Gastroesophageal sphincter (tissue), 4 donors: ENCODE measurements at regions not wholly inside any gene's neighbourhood (a gene's known extent, or its start where the extent isn't known, plus 50 kb on each side); places are given as distances from the start of the nearest gene placed in this dataset.

Experiments used
- ATAC-seq: fragments of 150-250 bp; one replicate; pipeline ENCODE4 v1.9.1; 2016; ENCODE audit warnings: mild to moderate bottlenecking, moderate library complexity
- H3K27ac ChIP-seq, 4 donors: fragments of 200-600 bp; sonication (generic) in 3 of 4; 1 replicate in 3 of 4; 2 replicates in 1 of 4; pipeline ENCODE4 v1.5.1; 2016 to 2019
- H3K27me3 ChIP-seq: fragments of 200-600 bp; sonication (generic); one replicate; pipeline ENCODE4 v1.5.1; 2019
- H3K36me3 ChIP-seq, 2 donors: fragments of 200-600 bp; sonication (generic); one replicate each; pipeline ENCODE4 v1.5.1; 2019; ENCODE audit warnings: control low read depth in 1 of 2
- H3K4me1 ChIP-seq, 3 donors: fragments of 200-600 bp; sonication (generic); 1 replicate in 2 of 3; 2 replicates in 1 of 3; pipeline ENCODE4 v1.5.1; 2016 to 2019; ENCODE audit warnings: control low read depth in 2 of 3
- H3K4me3 ChIP-seq, 2 donors: fragments of 200-600 bp; sonication (generic); one replicate each; pipeline ENCODE4 v1.5.1; 2019; ENCODE audit warnings: mild to moderate bottlenecking in 1 of 2, moderate library complexity in 1 of 2
- H3K9me3 ChIP-seq, 3 donors: fragments of 200-600 bp; sonication (generic); one replicate each; pipeline ENCODE4 v1.5.1; 2017 to 2019; ENCODE audit warnings: control low read depth in 2 of 3
- EP300 ChIP-seq: sonication (generic); formaldehyde crosslinking; IDR thresholded peaks from one replicate; pipeline ENCODE4 v1.6.1; 2017; ENCODE audit warnings: antibody characterized with exemption, mild to moderate bottlenecking
- POLR2A ChIP-seq, 2 donors: fragments of 450-650 bp; IDR thresholded peaks; one replicate each; pipeline ENCODE4 v1.6.1; 2017; ENCODE audit warnings: antibody characterized with exemption in 2 of 2, mild to moderate bottlenecking in 2 of 2, moderate library complexity in 1 of 2
- POLR2AphosphoS5 ChIP-seq: sonication (generic); formaldehyde crosslinking; IDR thresholded peaks from one replicate; pipeline ENCODE4 v1.6.1; 2017; ENCODE audit warnings: antibody characterized with exemption
- whole genome bisulfite sequencing, 2 donors: methylation state at CpG; one replicate each; pipeline ENCODE4 v1.1.5; 2018; ENCODE audit warnings: low coverage in 1 of 2; 5-methylcytosine and 5-hydroxymethylcytosine counted together
- TF ChIP-seq, protein P1 (sequence below), 4 experiments: fragments of 200-600 bp in 2 of 4; fragments of 450-650 bp in 2 of 4; sonication (generic) in 1 of 4; IDR thresholded peaks; one replicate each; pipeline ENCODE4 v1.5.1; 2017 to 2019; ENCODE audit warnings: antibody characterized with exemption in 4 of 4, mild to moderate bottlenecking in 2 of 4, moderate library complexity in 2 of 4

DNA sequence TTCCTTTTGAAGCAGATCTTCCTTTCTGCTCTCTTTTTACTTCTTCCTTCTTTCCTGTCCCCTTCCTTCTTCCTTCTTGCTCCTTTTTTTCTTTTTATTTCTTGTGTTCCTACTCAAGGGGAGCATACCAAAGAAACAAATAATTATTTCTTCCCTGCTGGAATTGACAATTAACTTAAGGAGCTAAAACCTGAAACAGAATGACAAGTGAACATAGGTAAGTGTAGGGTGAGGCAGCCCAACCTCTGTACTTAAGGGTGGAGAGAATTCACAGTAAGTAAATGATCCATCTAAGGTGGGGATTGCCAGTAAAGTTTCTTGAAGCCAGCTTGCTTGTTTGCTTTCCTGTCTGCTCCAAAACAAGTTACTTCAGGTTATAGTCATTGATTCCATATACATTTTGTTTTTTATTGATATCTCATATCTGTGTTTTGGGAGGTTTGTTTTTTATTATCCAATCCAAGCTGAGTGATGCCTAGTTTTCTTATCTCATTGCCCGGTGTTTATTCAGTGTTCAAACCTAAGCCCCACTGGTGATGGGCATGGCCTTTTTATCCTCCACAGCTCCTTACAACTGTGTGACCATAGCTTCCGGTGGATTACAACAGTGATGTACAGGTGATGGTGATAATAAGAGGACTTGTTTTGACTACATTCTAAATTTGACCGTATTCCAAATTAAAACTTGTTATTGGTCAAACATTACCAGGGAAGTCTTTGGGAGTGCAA lies 133.2 kb upstream of the IVNS1ABP start:
- WGBS, 2 donors: 89 to 96% methylated on average over 3 of the region's 3 CpGs
- no peaks in the 10 kb centered on the region for H3K9me3 ChIP-seq
- TF ChIP-seq POLR2AphosphoS5 (no peak), EP300 (no peak), POLR2A (IDR thresholded peaks at IDR 0.05) (no peak)
- TF ChIP-seq, protein P1, sequence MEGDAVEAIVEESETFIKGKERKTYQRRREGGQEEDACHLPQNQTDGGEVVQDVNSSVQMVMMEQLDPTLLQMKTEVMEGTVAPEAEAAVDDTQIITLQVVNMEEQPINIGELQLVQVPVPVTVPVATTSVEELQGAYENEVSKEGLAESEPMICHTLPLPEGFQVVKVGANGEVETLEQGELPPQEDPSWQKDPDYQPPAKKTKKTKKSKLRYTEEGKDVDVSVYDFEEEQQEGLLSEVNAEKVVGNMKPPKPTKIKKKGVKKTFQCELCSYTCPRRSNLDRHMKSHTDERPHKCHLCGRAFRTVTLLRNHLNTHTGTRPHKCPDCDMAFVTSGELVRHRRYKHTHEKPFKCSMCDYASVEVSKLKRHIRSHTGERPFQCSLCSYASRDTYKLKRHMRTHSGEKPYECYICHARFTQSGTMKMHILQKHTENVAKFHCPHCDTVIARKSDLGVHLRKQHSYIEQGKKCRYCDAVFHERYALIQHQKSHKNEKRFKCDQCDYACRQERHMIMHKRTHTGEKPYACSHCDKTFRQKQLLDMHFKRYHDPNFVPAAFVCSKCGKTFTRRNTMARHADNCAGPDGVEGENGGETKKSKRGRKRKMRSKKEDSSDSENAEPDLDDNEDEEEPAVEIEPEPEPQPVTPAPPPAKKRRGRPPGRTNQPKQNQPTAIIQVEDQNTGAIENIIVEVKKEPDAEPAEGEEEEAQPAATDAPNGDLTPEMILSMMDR (IDR thresholded peaks at IDR 0.05): no peak
- no peak for ATAC-seq
- no peaks in the 10 kb centered on the region for H3K27me3 ChIP-seq
- H3K36me3 ChIP-seq: no peaks in the 10 kb centered on the region
- no peaks in the 10 kb centered on the region for H3K4me1 ChIP-seq
- H3K27ac ChIP-seq: no peak overlapping the region
- no peak overlapping the region for H3K4me3 ChIP-seq

DNA sequence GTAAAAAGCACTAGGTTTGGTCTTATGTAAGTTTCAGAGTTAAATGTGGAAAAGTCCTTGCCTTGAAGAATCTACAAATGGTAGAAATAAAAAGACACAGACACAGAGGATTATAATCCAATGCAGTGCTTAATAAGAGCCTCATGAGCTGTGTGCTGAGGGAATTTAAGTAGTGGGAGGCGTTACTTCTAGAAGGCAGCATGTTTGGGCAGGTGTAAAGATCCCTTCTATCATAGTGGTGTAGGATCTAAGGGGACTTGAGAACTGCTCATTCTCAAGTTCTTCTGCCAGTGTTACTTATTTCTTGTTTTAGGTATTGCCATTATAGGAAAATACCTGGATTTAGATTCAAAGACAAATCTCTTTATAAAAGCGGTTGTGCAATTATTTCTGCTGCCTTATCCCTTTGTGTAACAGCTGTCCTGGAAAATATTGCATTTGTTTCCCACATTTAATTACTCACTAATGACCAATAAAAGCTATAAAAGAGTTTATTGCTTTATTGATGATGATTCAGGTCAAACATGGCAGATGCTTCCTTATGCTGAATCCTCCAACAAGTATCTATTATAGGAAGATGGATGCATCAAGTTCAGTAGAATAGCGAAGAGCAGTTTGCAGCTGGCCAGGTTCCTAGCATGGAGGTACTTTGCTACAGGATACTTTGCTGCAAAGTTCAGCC lies 132.5 kb upstream of the IVNS1ABP start:
- Histone ChIP-seq H3K27ac (no peak overlapping the region), H3K4me1 (no peaks in the 10 kb centered on the region), H3K36me3 (no peaks in the 10 kb centered on the region), H3K27me3 (no peaks in the 10 kb centered on the region), H3K9me3 (no peaks in the 10 kb centered on the region), H3K4me3 (no peak overlapping the region)
- 83 to 91% methylated on average over 3 of the region's 3 CpGs for WGBS, 2 donors
- TF ChIP-seq EP300 (no peak), POLR2AphosphoS5 (no peak), POLR2A (IDR thresholded peaks at IDR 0.05) (no peak)
- TF ChIP-seq, protein P1 (IDR thresholded peaks at IDR 0.05): no peak
- ATAC-seq: no peak

DNA sequence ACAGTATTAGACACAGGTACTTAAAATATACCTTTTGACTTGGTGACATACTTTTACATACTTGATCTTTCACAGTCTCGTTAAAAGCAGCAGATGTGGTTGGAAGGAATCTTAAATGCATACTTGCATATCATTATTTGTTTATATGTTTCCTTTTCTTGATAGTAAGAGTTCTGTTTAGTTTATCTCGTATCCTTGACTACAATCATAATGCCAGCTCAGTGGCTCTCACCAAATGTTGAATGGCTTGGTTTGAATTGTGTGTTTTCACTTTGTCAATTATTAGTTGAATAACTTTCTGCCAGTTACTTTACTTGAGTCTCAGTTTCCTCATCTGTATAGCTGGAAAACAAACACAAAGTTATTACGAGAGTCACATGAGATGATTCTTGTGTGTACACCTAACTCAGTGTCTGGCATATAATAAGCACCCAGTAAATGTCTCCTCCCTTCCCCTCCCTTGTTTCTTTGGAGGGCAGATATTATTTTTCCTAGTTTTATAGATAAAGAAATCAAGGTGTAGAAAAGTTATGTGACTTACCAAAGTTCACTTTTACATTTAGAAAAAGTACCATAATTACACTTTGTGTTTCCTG lies 131.6 kb upstream of the IVNS1ABP start:
- Histone ChIP-seq H3K9me3 (no peaks in the 10 kb centered on the region), H3K27ac (no peak overlapping the region), H3K4me1 (no peaks in the 10 kb centered on the region), H3K27me3 (no peaks in the 10 kb centered on the region), H3K36me3 (no peaks in the 10 kb centered on the region), H3K4me3 (no peak overlapping the region)
- WGBS, 2 donors: 63 to 94% methylated on average over 3 of the region's 3 CpGs
- no peak for ATAC-seq
- TF ChIP-seq POLR2A (IDR thresholded peaks at IDR 0.05): no peak

DNA sequence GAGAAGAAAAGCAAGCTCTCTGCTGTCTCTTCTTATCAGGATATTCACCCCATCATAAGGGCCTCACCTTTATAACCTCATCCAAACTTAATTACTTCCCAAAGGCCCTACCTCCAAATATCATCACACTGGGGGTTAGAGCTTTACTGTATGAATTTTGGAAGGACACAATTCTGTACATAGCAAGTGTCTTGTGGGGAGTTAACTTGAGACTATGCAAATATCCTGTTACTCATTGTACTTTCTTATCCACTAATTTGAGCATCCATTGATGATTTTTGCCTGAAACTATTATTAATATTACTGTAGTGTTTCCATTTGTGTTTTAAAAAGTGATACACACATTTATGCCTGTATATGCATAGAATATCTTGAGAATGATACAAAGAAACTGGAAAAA lies 129.1 kb upstream of the IVNS1ABP start:
- TF ChIP-seq POLR2A (IDR thresholded peaks at IDR 0.05): no peak
- TF ChIP-seq, protein P1 (IDR thresholded peaks at IDR 0.05): no peak
- TF ChIP-seq EP300: no peak
- no peak for TF ChIP-seq POLR2AphosphoS5
- no peak overlapping the region for H3K27ac ChIP-seq
- no peak overlapping the region for H3K4me3 ChIP-seq
- H3K27me3 ChIP-seq: no peaks in the 10 kb centered on the region
- H3K4me1 ChIP-seq: peaks cover 0 to 6% (median 0%) of the 10 kb centered on the region in 3 donors
- no peak for ATAC-seq
- no peaks in the 10 kb centered on the region for H3K36me3 ChIP-seq
- no peaks in the 10 kb centered on the region for H3K9me3 ChIP-seq

DNA sequence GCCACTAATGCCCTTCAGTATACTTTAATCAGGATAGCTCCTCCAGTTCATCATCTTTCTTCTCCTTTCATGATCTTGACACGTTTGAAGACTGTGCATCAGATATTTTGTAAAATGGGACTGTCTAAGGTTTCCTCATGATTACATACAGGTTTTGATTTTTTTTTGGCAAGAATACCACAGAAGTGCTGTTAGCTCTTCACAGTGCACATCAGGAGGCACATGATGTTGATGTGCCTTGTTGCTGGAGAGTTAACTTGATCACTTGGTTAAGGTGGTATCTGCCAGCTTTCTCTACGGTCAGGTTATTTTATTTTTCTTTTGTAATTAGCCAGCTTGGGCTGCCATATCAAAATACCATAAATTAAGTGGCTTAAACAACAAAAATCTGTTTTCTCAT lies 128.6 kb upstream of the IVNS1ABP start:
- no peaks in the 10 kb centered on the region for H3K9me3 ChIP-seq
- H3K27me3 ChIP-seq: no peaks in the 10 kb centered on the region
- TF ChIP-seq EP300 (no peak), POLR2A (IDR thresholded peaks at IDR 0.05) (no peak), POLR2AphosphoS5 (no peak)
- TF ChIP-seq, protein P1 (IDR thresholded peaks at IDR 0.05): no peak
- no peak overlapping the region for H3K4me3 ChIP-seq
- no peaks in the 10 kb centered on the region for H3K36me3 ChIP-seq
- ATAC-seq: no peak
- peaks cover 0 to 8% (median 0%) of the 10 kb centered on the region in 3 donors for H3K4me1 ChIP-seq
- 71 to 86% methylated on average over 2 of the region's 2 CpGs for WGBS, 2 donors
- no peak overlapping the region for H3K27ac ChIP-seq
